Head of caudate nucleus (tissue), 42 donors: ENCODE measurements at regions not wholly inside any gene's neighbourhood (a gene's known extent, or its start where the extent isn't known, plus 50 kb on each side); places are given as distances from the start of the nearest gene placed in this dataset.

Experiments
- DNase-seq, 42 donors: peaks; one replicate each; pipeline versions ENCODE4 v3.0.0 to v3.0.0-alpha.2; 2020 to 2021; ENCODE audit warnings: mixed read lengths in 7 of 42
- intact Hi-C: fragments of 100-400 bp; cut with DNase I; formaldehyde crosslinking; loops from one replicate; pipeline ENCODE4 v1.15.0; 2022

GRCh38 chr4:151950993-151951670 lies 190.3 kb upstream of the GATB start:
- intact Hi-C loops = no loop called here
- peak in 9 of 42 donors; percentile 12 to 46 (median 15) for DNase-seq

GRCh38 chr4:151948351-151949016 lies 187.7 kb upstream of the GATB start:
- intact Hi-C loops = no loop called here
- no peak for DNase-seq

DNA sequence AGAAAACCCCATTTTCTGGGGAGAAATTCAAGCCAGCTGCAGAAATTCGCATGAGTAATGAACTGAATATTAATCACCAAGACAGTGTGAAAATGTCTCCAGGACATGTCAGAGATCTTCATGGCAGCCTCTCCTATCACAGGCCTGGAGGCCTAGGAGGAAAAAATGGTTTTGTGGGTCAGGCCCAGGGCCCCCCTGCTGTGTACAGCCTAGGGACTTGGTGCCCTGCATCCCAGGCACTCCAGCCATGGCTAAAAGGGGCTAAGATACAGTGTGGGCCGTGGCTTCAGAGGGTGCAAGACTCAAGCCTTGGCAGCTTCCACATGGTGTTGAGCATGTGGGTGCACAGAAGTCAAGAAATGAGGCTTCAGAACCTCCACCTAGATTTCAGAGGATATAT lies 185.9 kb upstream of the GATB start:
- intact Hi-C loops = no loop called here

DNA sequence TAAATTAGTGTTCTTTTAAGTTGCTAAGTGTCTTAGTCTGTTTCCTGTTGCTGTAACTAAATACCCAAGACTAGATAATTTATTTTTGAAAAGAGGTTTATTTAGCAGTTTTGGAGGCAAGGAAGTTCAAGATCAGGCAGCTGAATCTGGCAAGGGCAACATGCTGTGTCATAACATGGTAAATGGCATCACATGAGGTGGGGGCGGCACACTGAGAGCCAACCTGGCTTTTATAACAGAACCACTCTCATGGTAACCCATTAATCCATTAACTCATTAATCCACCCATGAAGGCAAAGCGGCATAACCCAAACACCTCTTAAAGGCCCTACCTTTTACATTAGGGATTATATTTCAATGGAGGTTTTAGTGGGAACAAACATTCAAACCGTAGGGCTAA lies 182.2 kb upstream of the GATB start:
- intact Hi-C loops = no loop called here
- DNase-seq = no peak

More for the DNA sequence above, 185.9 kb upstream of the GATB start:
- no peak for DNase-seq

DNA sequence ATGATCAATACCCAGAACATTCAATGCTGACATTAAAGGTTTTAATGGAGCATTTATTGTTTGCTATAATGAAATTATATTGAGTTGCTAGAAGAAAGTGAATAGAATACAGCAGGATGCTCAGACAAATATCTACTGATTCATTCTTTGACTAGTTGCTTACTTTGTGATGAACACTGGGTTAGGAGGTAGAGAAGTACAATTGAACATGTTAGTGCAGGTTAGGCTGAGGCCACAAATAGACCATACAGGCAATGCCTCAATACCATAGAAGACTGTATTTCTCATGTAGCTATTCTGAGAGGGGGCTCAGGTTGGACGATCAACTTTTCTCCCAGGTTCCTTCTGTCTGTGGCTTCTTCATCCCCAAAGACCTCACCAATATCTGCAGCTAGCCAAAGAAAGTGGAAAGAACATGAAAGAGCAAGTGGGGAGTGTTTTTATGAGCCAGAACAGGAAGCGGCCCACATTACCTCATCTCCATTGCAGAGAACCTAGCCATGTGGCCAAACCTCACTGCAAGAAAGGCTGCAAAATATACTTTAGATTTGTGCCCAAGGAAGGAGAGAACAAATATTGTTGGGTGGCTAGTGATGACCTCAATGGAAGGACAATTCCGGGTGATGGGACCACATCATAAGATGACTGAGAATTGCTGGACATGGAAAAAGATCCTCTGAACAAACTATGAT lies 180.3 kb upstream of the GATB start:
- DNase-seq = no peak
- intact Hi-C loops = no loop called here

GRCh38 chr4:151940291-151940690 lies 179.5 kb upstream of the GATB start:
- intact Hi-C loops = no loop called here
- no peak for DNase-seq

DNA sequence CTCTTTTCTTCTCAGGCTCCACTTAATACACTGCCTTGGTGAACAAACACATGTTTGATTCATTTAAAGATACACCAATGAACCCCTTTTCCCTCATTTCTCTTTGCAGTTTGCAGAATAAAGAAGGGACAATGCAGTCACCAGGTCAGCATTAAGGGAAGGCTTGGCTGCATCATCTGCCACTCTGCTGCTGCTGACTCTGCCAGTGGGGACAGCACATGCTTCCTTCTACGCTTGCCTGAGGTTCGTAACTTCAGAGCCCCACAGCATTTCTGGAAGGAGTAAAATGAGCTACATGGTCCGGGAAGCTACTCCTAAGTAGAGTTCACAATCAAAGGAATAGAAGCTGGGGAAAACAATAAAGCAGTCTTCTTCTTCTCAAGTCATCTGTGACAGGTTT lies 178.9 kb upstream of the GATB start:
- DNase-seq = no peak
- intact Hi-C loops = no loop called here

DNA sequence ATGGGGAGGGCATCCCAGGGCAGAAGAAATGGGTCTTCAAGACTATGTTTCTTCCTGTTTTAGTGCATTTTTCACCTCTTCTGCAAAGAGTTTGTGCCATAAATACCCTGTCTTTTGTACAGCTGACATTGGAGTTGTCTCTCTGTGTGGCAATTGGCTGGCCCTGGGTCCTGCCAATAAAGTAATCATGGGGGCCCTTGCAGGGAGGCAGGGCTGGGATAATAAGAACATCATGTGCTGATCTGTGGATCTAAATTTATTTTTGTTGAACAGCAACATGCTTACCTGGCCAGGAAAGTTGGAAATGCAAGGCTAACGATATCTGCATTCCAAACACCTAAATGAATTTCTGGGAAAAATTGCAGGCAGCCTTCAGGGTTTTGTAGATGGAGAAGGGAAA lies 174.6 kb upstream of the GATB start:
- intact Hi-C loops = no loop called here
- no peak for DNase-seq

GRCh38 chr4:151934766-151935165 lies 174.0 kb upstream of the GATB start:
- intact Hi-C loops = no loop called here
- no peak for DNase-seq

- intact Hi-C loops = no loop called here
Measured at GRCh38 chr4:151933122-151933827, 172.5 kb upstream of the GATB start.

GRCh38 chr4:151931563-151931962 lies 170.8 kb upstream of the GATB start:
- intact Hi-C loops = no loop called here
- no peak for DNase-seq

More at GRCh38 chr4:151933122-151933827, 172.5 kb upstream of the GATB start:
- peak in 4 of 42 donors; percentile 2 to 16 (median 14) for DNase-seq

- intact Hi-C loops = no loop called here
- no peak for DNase-seq
Measured at GRCh38 chr4:151930372-151930771, 169.6 kb upstream of the GATB start.

- intact Hi-C loops = no loop called here
- no peak for DNase-seq
Measured at GRCh38 chr4:151928112-151928511, 167.3 kb upstream of the GATB start.

- DNase-seq = no peak
- intact Hi-C loops = no loop called here
Measured at GRCh38 chr4:151922811-151923210, 162.0 kb upstream of the GATB start.

DNA sequence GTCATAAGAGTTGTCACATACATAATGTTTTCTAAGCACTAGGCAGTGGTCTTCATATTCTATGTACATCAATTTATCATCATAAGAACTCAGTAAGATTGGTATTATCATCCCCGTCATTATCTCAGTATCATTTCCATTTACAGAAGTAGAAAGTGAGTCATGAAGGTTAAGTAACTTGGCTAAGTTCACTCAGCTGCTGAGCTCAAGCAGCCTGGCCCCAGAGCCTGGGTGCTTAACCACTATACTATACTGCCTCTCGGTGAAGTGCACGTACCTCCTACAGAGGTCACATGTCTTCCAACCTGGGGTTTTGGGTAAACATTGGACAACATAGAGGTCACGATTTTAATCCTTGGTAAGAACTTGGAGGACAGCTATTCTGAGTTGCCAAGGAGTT lies 161.5 kb upstream of the GATB start:
- no peak for DNase-seq
- intact Hi-C loops = no loop called here

DNA sequence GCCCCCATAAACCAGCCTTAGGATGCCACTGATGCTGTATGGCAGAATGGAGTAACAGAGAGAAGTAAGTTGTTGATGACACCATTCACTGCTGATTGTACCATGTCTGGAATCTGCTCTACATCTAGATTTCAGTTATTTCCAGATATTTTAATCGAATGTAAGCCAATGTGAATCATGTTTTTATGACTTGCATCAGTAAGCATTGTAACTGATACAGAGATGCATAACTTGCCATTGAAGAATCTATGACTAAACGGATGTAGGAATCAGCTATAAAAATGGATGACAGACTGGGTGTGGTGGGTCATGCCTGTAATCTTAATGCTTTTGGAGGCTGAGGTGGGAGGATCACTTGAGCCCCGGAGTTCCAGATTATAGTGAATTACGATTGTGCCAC lies 161.0 kb upstream of the GATB start:
- intact Hi-C loops = no loop called here

GRCh38 chr4:151921386-151921785 lies 160.6 kb upstream of the GATB start:
- intact Hi-C loops = no loop called here
- DNase-seq = no peak

More for the DNA sequence above, 161.0 kb upstream of the GATB start:
- DNase-seq = no peak

GRCh38 chr4:151917145-151917734 lies 156.4 kb upstream of the GATB start:
- peak in 1 of 42 donors; percentile 28 for DNase-seq
- intact Hi-C loops = no loop called here

DNA sequence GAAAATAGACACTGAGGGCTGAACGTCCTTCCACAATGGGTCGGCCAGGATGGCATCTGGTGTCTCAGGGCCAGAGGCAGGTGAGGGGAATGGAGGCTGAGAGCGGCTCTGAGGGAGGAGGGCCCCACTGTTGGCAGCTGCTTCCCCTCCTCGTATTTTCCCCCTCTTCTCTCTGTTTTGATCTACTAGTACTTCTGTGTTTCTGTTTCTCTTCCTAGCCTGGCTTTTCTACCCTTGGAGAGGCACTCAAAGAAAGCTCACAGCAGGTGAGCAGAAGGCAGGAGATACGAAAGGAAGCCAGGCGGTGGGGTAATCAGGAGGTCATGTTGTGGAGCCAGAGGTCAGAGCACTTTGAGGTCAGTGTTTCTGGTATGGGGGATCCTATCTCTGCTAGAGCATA lies 151.8 kb upstream of the GATB start:
- intact Hi-C loops = no loop called here
- no peak for DNase-seq
